ENCODE measurements at regions not wholly inside any gene's neighbourhood (a gene's known extent, or its start where the extent isn't known, plus 50 kb on each side); places are given as distances from the start of the nearest gene placed in this dataset.
"Not testable (repeated sequence)": the region's sequence is repeated elsewhere in the genome, so short reads cannot be mapped to it uniquely, and the experiment has no call there.

- H3K4me1 Mint-ChIP-seq (ENCODE audit: low read depth) = no peaks in the 10 kb centered on the region
- ATAC-seq (replicated peaks in 1 of 2) = no peak
Measured at GRCh38 chr9:135400496-135400895, 79.1 kb upstream of the PPP1R26 start.

DNA sequence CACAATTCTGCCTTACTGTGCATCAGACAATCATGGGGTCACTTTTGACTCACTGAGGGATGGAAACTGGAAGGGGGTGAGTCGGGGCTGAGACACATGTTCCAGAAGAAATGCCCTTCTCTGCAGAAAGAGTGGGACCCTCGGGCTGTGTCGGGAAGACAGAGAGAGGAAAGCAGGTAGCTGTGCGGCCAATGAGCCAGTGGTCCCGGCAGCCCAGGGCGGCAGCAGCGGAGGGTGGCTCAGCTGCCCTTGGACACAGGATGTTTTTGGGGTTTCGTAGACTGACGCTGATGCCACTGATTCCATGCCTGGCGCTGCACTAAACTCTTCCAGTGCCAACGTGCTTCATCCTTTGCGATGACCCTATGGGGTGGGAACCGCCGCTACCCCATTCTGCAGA is 78.4 kb upstream of the PPP1R26 start:
- Mint-ChIP-seq H3K4me3 (no peak overlapping the region), H3K27me3 (ENCODE audit: low read depth) (no peaks in the 10 kb centered on the region), H3K36me3 (ENCODE audit: insufficient read depth in 2 of 2) (no peaks in the 10 kb centered on the region), H3K9me3 (no peaks in the 10 kb centered on the region), H3K27ac (no peak overlapping the region), H3K4me1 (ENCODE audit: low read depth) (no peaks in the 10 kb centered on the region)
- no peak for DNase-seq
- no peak for ATAC-seq (replicated peaks in 1 of 2)

More at GRCh38 chr9:135400496-135400895, 79.1 kb upstream of the PPP1R26 start:
- Mint-ChIP-seq H3K9me3 (no peaks in the 10 kb centered on the region), H3K27ac (no peak overlapping the region), H3K4me3 (no peak overlapping the region), H3K36me3 (ENCODE audit: insufficient read depth in 2 of 2) (no peaks in the 10 kb centered on the region), H3K27me3 (ENCODE audit: low read depth) (no peaks in the 10 kb centered on the region)
- no peak for DNase-seq

GRCh38 chr9:135402048-135402738 is 77.4 kb upstream of the PPP1R26 start:
- no peak for DNase-seq
- Mint-ChIP-seq H3K4me3 (no peak overlapping the region), H3K27ac (no peak overlapping the region), H3K36me3 (ENCODE audit: insufficient read depth in 2 of 2) (no peaks in the 10 kb centered on the region), H3K27me3 (ENCODE audit: low read depth) (no peaks in the 10 kb centered on the region), H3K9me3 (no peaks in the 10 kb centered on the region), H3K4me1 (ENCODE audit: low read depth) (no peaks in the 10 kb centered on the region)
- no peak for ATAC-seq (replicated peaks in 1 of 2)

- Mint-ChIP-seq H3K4me3 (no peak overlapping the region), H3K9me3 (no peaks in the 10 kb centered on the region), H3K36me3 (ENCODE audit: insufficient read depth in 2 of 2) (no peaks in the 10 kb centered on the region), H3K27me3 (ENCODE audit: low read depth) (no peaks in the 10 kb centered on the region), H3K4me1 (ENCODE audit: low read depth) (no peaks in the 10 kb centered on the region), H3K27ac (no peak overlapping the region)
- no peak for ATAC-seq (replicated peaks in 1 of 2)
- DNase-seq = no peak
Measured at GRCh38 chr9:135402739-135403695, 76.6 kb upstream of the PPP1R26 start.

GRCh38 chr9:135403733-135404450 is 75.7 kb upstream of the PPP1R26 start:
- ATAC-seq (replicated peaks in 1 of 2) (no peak), DNase-seq (no peak)
- no peaks in the 10 kb centered on the region for H3K36me3 Mint-ChIP-seq (ENCODE audit: insufficient read depth in 2 of 2)
- H3K27me3 Mint-ChIP-seq (ENCODE audit: low read depth) = no peaks in the 10 kb centered on the region
- H3K4me1 Mint-ChIP-seq (ENCODE audit: low read depth) = no peaks in the 10 kb centered on the region
- no peaks in the 10 kb centered on the region for H3K9me3 Mint-ChIP-seq
- no peak overlapping the region for H3K4me3 Mint-ChIP-seq
- H3K27ac Mint-ChIP-seq = no peak overlapping the region

GRCh38 chr9:135404451-135405144 is 75.0 kb upstream of the PPP1R26 start:
- Mint-ChIP-seq H3K27me3 (ENCODE audit: low read depth) (no peaks in the 10 kb centered on the region), H3K36me3 (ENCODE audit: insufficient read depth in 2 of 2) (no peaks in the 10 kb centered on the region), H3K4me3 (no peak overlapping the region), H3K9me3 (no peaks in the 10 kb centered on the region), H3K4me1 (ENCODE audit: low read depth) (no peaks in the 10 kb centered on the region), H3K27ac (no peak overlapping the region)
- ATAC-seq (replicated peaks in 1 of 2) (no peak), DNase-seq (no peak)

- ATAC-seq (replicated peaks in 1 of 2); H3K36me3 Mint-ChIP-seq (ENCODE audit: insufficient read depth in 2 of 2): not testable (repeated sequence)
Measured at GRCh38 chr9:135405145-135405464, 74.5 kb upstream of the PPP1R26 start.

GRCh38 chr9:135408476-135409254 is 70.9 kb upstream of the PPP1R26 start:
- ATAC-seq (replicated peaks in 1 of 2) = no peak
- Mint-ChIP-seq H3K4me3 (no peak overlapping the region), H3K27ac (no peak overlapping the region), H3K36me3 (ENCODE audit: insufficient read depth in 2 of 2) (no peaks in the 10 kb centered on the region), H3K27me3 (ENCODE audit: low read depth) (no peaks in the 10 kb centered on the region), H3K4me1 (ENCODE audit: low read depth) (no peaks in the 10 kb centered on the region), H3K9me3 (no peaks in the 10 kb centered on the region)
- no peak for DNase-seq

More at GRCh38 chr9:135405145-135405464, 74.5 kb upstream of the PPP1R26 start:
- not testable (repeated sequence) for H3K4me1 Mint-ChIP-seq (ENCODE audit: low read depth); H3K27me3 Mint-ChIP-seq (ENCODE audit: low read depth); H3K27ac Mint-ChIP-seq; H3K9me3 Mint-ChIP-seq; H3K4me3 Mint-ChIP-seq; DNase-seq

DNA sequence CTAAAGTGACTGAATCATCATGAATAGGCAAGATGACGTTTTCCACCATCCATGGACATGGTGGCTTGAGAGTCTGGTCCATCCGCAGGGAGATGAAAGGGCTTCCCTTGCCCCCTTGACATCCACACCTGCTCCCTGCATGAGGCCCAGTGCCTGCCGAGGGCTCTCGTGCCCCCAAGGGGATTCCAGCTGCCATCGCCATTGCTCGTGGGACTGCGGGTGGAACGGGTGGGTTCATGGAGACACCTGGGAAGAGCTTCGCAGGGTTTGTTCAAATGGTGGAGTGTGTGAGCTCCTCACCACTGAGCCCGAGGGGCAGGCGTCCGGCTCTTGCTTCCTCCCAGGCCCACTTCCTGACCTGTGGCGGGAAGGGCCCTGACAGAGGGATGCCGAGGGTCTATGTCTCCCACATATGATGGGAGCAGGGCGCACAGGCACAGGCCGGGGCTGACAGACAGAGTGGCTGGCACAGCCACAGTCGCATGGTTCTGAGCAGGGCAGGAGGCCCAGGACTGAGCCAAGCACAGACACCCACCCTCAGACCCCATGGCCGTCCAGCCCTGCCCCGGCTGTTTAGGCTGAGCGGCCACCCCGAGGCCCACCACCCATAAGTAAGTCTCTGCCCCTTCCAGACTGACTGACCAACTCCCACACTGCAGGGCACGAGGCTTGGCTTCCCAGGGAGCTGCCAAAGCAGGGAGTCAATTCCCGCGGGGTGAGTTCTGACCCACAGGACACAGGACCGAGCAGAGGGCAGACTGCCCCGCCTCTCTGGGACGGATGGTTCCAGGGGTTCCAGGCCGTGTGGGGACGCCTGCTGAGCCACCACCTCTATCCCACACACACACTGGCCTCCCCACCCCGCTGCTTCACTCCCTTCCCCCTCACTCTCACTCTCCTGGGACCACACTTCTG is 70.0 kb upstream of the PPP1R26 start:
- H3K4me1 Mint-ChIP-seq (ENCODE audit: low read depth) = no peaks in the 10 kb centered on the region
- DNase-seq (no peak), ATAC-seq (replicated peaks in 1 of 2) (no peak)
- H3K4me3 Mint-ChIP-seq = no peak overlapping the region
- no peaks in the 10 kb centered on the region for H3K9me3 Mint-ChIP-seq
- no peaks in the 10 kb centered on the region for H3K27me3 Mint-ChIP-seq (ENCODE audit: low read depth)
- H3K27ac Mint-ChIP-seq = no peak overlapping the region
- H3K36me3 Mint-ChIP-seq (ENCODE audit: insufficient read depth in 2 of 2) = no peaks in the 10 kb centered on the region

DNA sequence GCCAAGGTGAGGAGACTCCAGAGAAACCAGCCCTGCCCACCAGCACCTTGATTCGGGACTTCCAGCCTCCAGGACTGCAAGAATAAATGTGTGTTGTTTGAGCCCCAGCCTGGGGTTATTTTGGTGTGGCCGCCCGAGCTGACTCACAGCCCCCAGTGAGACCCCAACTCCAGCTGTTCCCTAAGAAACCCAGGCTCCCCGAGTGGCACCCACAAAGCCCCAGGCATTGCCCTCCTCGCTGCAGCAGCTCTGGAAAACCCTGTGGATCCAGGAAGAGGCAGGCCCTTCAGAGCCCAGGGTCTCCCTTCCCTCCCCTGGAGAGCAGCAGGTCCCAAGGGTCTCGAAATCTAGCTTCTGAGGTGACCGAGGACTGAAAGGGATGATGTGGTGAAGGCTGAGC is 69.2 kb upstream of the PPP1R26 start:
- ATAC-seq (replicated peaks in 1 of 2) (no peak), DNase-seq (no peak)
- Mint-ChIP-seq H3K36me3 (ENCODE audit: insufficient read depth in 2 of 2) (no peaks in the 10 kb centered on the region), H3K27ac (no peak overlapping the region), H3K9me3 (no peaks in the 10 kb centered on the region), H3K4me1 (ENCODE audit: low read depth) (no peaks in the 10 kb centered on the region), H3K27me3 (ENCODE audit: low read depth) (no peaks in the 10 kb centered on the region), H3K4me3 (no peak overlapping the region)

DNA sequence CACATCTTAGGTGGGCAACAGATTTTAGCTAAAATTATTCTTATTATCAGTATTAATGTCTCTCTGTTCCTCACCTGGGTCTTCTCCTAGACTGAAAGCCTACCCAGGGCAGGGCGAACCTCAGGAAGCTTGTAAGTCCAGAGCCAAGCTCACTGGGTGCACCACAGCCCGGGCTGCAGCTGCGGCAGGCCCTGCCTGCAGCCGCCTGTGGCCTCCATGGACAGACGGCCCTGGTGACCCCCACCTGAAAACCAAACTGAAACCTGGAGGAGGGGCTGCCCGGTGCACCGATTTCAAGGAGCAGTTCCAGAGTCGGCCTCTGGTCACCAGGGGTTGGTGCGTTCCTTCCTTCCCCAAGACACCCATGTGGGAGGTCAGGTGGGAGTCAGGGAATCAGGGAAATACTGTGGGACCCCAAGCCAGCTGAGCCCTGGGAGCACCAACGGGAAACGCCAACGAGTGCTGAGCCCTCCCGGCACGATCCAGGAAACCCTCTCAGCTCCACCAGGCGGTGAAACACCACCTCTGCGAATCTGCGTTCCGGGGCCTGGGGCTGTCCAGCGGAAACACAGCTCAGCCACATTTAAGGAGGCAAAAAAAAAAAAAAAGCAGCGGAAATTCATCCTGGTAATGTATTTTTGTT is 68.6 kb upstream of the PPP1R26 start:
- DNase-seq = no peak
- Mint-ChIP-seq H3K9me3 (no peaks in the 10 kb centered on the region), H3K36me3 (ENCODE audit: insufficient read depth in 2 of 2) (no peaks in the 10 kb centered on the region), H3K27me3 (ENCODE audit: low read depth) (no peaks in the 10 kb centered on the region), H3K27ac (no peak overlapping the region), H3K4me3 (no peak overlapping the region), H3K4me1 (ENCODE audit: low read depth) (no peaks in the 10 kb centered on the region)
- ATAC-seq (replicated peaks in 1 of 2) = no peak

Measured in activated T-cell treated with anti-CD3 and anti-CD28 coated beads, Interleukin-2, amount 50 U/mL, for 72 hours (primary cell).